CD4-positive, alpha-beta T cell treated with Interleukin-15 for 4 hours (primary cell): ENCODE measurements at regions not wholly inside any gene's neighbourhood (a gene's known extent, or its start where the extent isn't known, plus 50 kb on each side); places are given as distances from the start of the nearest gene placed in this dataset.
"Not testable (repeated sequence)": the region's sequence is repeated elsewhere in the genome, so short reads cannot be mapped to it uniquely, and the experiment has no call there.

ENCODE experiments used
- DNase-seq: peaks from one replicate; pipeline ENCODE4 v3.0.0-alpha.2; 2020; ENCODE audit warnings: low spot score

DNA sequence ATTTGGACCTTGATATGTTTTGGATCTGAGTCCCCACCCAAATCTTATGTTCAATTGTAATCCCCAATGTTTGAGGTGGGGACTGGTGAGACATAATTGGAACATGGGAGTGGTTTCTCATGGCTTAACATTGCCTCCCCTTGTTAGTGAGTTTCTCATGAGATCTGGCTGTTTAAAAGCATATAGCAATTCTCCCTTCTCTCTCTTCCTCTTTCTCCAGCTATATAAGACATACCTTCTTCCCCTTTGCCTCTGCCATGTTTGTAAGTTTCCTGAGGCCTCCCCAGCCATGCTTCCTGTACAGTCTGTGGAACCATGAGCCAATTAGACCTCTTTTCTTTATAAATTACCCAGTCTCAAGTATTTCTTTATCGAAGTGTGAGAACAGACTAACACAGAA, 692.4 kb downstream of the KCNT2 start:
- DNase-seq: no peak

DNA sequence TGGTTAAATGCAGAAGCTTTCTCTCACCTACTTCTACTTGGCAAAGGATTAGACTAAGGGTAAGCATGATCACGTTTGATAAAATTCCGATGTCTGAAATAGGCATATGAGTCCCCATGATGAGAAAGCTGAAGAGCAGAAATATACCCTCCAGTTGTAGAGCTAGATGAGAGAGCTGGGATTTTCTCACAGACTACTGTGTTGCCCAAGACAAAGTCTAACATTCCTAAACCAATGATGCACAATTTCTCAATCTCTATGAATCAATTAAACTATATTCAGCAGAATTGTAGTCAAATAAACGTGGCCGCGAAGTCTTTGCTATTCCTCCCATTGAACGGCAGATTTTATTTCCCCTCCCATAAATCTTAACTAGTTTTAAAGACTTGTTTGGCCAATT, 699.2 kb downstream of the KCNT2 start:
- DNase-seq: no peak

DNA sequence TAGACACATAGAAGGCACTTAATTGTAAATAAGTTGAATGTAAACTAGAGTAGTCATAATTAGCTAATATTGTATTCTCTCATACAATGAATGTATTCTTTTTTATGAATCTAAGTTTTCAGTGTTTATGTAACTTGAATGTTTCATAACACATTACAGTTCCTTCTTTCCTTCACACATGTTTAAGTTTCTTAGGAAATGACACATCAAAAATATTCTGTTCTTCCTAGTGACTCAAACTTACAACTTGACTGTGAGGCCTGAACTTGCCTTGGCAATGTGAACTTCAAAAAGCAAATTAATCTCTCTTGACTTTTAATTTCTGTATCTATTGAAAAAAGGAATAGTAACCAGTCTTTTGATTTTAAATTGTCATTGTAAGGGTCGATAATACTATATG, 700.1 kb downstream of the KCNT2 start:
- DNase-seq: no peak

DNA sequence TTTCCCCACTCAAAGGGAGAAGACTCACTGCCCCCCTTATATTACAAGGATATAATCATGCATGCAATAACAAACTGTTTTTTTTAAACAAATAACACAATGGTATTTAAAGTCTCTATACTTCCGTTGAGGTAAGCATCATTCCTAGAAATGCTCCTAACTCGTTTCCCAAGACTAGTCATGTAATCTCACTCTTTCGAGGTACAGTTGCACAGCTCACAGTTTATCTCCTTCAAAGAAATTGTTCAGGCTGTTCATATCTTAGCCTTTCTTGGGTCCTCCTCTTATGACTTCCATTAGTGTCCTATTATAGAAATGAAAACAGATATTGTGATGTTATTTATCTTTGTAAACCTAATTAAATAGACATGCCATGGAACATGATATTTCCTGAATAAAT, 705.0 kb downstream of the KCNT2 start:
- no peak for DNase-seq

DNA sequence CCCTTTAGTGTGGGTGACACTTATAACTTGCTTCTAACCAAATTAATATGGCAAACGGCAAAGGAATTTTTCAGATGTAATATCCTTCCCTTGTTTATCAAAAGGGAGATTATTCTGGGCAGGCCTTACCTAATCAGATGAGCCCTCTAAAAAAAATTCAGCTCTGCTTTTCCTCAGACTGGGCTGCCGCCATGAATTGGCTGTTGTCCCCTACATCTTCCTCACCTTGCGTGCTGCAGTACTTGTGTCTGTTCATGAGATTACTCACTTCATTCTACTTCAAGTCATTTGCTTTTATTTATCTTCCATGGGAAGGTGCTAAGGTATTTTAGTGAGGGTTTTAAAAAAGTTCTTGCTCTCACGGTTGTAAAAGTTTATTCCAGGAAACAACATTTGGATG, 705.5 kb downstream of the KCNT2 start:
- DNase-seq: no peak

DNA sequence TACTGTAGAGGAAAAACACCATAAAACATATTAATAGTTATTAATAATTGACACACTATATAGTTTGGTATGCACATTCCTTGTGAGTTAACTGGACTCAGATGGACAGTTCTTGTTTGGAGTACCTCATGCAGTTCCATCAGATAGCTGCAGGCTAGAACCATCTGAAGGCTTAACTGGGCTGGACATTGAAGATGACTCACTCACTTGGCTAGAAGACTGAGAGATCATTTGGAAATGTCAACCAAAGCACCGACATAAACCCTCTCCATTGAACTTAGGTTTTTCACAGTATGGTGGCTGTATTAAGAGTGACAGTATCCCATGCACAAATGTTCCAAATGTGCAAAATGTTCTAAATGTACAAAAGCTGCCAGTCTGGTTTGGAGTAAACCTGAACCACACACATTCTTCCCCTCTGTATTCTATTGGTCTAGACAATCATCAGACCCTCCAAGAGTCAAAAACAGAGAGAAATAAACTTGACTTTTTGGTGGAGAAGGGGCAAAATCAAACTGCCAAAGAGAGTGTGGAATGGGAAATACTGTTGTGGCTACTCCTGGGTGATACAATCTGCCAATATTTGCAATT, 708.4 kb downstream of the KCNT2 start:
- no peak for DNase-seq

DNA sequence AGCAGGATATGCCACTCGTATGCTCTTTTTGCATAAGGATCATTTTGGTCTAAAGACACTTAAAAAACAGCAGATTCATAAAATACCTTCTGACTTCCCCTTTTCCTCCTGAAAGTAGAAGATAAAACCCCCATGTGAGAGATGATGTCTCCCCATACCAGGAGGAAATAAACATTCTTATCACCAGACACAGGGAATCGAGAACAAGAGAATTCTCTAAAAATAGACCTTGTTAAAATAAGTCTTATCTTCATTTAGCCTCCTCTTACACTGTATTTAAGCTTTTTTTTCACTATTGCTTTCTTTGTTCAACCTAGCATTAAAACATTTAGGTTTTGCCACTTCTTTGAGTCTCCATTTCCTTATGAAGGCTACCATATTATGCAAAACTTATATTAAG, 709.3 kb downstream of the KCNT2 start:
- DNase-seq: no peak

DNA sequence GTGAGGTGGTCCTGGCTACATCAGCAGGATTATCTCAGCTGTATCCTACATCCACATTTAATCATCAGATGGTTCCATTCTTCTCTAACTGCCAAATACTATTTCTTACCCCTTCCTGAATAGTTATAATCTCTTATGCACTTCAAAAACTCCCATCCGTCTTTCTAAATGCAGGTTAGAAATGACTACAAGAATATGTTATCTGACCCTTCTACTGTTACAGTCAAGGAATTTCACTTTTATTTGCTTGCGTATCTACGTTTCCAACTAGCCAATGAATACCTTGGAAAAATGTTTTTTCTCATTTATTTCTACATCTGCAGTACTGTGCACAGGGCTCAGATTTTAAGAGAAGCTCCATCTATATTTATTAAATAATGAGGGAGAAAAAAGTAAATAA, 709.9 kb downstream of the KCNT2 start:
- no peak for DNase-seq

DNA sequence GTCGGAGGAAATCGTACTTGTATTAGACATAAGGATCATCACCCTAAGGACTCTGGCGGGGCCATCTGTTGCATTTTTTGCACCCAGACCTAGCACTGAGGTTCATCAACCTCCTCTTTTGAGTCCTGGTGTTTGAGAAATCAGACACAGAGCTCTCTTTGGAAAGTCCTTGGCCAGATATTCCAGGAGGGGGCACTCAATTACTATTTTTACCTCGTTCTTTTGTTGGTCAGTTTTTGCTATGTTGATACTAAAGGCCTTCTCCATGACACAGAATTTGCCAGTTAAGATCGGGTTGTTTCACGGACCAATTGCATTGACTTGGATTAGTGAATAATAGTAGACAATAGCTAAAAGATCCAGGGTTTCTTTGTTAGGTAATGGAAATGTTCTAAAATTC, 711.2 kb downstream of the KCNT2 start:
- no peak for DNase-seq

DNA sequence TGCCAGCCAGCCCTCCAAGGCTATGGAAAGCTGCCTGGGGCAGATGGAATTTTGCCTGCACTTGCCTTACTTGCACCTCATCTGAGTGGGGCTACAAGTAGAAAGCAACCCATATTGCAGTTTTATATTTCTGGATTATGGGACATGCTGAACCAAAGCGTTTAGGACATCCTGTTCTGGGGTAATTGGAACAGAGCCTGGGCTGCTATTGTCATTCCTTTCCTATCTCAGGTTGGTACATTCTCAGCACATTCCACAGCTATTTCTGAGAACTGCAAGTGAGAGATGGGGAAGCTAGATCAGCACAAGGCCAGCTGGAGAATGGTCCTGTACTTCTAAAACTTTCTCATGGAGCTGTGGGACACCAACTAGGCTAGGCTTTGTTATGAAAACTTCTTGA, 713.8 kb downstream of the KCNT2 start:
- DNase-seq: no peak

DNA sequence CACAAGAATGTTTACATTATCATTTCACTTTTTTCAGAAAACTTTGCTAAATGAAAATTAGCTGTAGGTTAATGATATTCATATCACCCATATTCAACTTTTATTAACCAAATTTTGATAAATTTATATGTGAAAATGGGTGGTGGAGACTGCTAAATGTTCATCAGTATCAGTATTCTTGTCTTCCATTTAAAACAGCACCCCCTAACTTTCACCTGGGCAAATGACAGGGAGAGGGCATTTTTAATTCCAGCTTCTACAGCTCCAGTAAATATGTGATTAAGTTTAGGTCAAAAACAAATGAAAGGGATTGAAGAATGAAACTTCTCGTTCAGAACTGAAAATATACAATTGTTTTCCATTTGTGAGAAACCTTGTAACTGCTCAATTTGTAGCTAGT, 722.2 kb downstream of the KCNT2 start:
- no peak for DNase-seq

DNA sequence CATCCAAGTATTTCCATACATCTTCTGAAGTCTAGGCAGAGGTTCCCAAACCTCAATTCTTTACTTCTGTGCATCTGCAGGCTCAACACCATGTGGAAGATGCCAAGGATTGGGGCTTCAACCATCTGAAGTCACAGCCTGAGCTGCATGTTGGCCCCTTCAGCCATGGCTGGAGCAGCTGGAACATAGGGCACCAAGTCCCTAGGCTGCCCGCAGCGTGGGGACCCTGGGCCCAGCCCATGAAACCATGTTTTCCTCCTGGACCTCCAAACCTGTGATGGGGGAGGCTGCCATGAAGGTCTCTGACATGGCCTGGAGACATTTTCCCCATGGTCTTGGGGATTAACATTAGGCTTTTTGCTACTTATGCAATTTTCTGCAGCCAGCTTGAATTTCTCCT, 729.8 kb downstream of the KCNT2 start:
- no peak for DNase-seq

DNA sequence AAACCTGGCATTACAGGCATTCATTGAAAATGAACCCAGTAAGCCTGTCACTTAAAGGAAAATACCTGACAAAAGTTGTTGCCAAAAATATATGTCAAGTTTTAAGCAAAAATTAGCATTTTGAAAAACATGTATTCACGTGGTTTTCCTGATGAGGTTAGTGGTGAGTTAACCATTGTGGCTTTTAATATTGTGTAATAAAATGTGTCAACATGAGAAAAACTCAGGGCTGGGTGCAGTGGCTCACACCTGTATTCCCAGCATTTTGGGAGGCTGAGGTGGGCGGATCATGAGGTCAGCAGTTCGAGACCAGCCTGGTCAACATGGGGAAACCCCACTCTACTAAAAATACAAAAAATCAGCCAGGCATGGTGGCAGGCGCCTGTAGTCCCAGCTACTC, 731.4 kb downstream of the KCNT2 start:
- DNase-seq: no peak

DNA sequence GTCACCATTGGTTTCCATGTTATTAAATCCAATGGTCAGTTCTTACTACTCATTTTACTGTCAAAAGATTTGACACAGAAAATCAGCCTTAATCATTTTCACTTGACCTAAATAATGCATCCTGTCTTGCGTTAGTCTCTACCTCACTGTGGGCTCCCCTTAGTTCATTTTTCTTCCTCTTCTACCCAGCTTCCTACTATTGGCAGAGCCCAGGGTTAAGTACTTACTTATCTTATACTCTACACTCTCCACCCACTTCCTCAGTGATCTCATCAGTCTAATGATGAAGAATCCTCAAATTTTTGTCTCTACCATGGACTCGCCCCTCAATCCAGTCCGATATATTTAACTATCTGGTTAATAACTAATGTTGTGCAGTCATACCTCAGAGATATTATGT, 735.9 kb downstream of the KCNT2 start:
- no peak for DNase-seq

DNA sequence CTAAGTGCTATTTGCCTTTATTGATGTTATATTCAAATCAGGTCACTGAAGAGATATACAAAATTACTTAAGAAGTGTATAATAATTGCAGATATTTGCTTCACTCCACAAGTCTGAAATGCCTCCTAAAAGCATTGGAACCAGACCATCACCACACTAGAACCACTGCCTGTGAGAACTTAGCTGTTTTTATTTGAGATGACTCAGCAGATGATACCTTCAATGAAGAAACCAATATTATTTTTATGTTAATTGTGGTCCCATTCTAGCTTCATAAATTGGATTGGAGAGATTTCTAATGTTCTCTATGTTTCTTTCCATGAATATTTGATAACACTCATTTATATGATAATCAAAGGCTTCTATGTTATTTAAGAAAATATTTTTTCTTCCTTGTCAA, 740.6 kb downstream of the KCNT2 start:
- DNase-seq: no peak

DNA sequence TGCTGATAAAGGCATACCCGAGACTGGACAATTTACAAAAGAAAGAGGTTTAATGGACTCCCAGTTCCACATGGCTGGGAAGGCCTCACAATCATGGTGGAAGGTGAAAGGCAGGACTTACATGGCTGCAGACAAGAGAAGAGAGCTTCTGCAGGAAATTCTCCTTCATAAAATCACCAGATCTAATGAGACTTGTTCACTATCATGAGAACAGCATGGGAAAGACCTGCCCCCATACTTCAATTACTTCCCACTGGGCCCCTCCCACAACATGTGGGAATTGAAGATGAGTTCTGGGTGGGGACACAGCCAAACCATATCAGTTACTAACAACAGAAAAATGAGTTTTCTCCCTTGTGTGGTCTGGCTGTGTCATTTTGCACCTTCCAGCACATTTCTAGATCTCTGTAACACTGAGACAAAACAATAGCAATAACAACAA, 741.4 kb downstream of the KCNT2 start:
- DNase-seq: no peak

DNA sequence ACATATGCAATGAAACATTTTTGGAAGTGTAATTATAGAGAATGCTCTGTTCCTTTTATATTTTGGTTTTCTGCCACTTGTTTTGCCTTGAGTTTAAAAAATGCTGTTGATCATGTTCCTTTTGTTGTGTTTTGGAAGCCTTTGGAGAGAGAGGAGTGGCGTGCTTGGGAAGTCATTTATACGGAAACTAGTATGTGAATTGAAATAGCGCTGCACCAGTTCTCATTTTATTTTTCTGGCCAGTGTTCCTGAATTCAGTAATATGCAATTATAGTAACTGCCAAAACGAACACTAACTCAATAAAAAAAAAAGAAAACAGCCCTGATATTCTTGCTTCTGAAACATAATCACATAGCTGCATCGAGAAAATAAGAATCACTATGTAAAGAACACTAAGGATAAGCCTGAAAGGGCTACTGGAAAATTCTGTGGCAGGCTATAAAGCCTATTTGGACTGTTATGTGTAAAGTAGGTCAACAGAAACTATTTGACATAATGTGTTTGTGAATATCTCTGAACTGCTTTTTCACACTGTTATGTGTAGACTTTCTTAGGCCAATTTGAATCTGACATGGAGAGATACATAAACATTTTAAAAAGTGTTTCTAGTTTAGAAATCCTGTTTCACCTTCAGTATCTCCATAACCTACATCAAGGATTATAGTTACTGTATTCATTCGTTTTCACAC, 742.0 kb downstream of the KCNT2 start:
- no peak for DNase-seq

DNA sequence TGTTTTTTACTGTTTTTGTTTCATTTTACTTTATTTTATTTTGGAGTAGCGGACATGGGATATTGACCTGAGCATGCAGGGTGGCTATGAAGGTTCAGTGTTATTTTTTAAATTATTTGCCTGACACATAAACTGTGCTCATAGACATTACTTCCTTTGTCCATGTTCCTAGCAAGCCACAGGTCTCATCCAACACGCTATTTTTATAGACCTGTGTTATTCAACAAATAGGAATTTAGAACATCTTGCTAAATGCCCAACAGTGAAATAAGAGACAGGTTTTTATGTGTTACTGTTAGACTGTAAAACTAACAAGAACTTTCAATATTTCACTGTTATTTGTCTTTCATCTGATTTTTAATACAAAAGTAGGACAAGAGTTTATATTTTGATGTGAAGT, 756.4 kb downstream of the KCNT2 start:
- DNase-seq: no peak

DNA sequence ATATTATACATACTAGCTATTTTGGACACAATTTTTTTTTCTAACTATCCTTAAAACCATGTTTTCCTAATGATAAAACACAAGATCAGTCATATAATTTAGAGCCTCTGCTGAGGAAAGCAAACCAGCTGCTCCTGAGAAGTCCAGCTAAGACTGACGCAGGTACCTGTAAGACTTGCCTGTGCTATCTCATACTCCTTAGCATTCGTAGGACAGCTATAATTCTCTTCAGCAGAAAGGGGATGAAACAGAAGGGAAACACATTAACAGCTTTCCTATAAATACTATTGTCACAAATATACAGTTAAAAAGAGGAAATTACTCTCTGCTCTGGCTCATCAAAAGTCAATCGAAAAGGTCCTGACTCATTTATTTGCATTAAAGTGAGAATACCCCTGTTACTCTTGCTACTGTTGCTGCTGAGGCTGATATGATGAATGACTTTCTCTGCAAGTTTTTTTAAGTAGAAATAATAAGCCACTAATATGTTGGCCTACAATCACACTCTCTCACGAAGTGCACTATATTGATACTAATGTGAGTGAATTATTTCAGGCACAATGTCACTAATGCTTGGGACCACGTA, 757.1 kb downstream of the KCNT2 start:
- DNase-seq: no peak

DNA sequence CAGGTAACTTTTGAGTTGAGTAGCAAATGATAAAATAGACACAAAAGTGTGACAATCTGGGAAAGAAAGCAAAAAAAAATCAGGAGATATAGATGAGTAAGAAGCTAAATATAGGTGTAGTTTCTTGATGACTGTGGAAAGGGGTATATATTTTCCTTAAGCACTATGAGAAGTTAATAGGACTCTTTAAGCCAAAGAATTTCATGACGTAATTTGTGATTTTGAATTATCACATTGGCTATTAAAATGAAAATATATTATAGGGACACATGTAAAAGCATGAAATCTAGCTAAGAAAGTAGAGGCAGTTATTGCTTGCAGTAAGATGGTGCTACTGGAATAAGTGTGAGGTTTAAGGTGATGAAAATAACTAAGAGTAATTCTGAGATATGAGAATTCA, 759.1 kb downstream of the KCNT2 start:
- DNase-seq: no peak

DNA sequence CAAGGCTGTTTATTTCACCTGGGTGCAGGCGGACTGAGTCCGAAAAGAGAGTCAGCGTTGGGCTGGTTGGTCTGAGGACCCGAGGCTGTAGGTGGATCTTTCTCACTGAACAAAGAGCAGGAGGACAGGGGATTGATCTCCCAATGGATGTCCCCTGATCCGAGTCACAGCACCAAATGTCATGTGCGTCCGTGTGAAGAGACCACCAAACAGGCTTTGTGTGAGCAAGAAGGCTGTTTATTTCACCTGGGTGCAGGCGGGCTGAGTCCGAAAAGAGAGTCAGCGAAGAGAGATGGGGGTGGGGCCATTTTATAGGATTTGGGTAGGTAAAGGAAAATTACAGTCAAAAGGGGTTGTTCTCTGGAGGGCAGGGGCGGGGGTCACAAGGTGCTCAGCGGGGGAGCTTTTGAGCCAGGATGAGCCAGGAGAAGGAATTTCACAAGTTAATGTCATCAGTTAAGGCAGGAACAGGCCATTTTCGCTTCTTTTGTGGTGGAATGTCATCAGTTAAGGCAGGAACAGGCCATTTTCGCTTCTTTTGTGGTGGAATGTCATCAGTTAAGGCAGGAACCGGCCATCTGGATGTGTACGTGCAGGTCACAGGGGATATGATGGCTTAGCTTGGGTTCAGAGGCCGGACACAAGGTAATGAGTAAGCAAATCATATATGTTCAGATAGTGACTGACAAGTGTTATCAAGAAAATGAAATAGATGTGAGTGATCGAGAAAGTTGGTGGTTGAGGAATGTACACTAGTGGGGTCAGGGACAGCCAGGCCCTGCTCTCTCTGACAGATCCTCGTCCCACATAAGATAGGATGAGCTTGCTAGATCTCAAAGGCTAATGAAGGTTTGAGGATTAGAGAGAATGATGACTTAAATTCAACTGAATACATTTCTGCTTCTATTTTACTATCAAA, 760.0 kb downstream of the KCNT2 start:
- not testable (repeated sequence) for DNase-seq

DNA sequence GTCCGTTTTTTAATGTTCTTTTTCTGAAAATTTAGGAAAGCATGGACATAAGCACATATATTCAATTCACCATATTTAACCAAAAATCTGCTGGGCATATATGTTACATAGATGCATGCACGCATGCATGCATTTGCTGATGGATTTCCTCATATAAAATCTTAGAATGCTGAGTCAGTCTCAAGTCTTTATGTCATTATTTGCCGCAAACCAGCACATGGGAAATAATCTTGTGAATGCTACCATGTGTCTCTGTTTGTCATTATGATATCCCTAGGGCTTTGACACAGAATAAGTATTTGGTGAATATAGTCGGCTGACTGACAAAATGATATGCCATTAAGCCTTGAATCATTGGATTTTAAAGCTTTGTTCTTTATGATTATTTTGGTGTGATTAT, 776.5 kb downstream of the KCNT2 start:
- DNase-seq: no peak

DNA sequence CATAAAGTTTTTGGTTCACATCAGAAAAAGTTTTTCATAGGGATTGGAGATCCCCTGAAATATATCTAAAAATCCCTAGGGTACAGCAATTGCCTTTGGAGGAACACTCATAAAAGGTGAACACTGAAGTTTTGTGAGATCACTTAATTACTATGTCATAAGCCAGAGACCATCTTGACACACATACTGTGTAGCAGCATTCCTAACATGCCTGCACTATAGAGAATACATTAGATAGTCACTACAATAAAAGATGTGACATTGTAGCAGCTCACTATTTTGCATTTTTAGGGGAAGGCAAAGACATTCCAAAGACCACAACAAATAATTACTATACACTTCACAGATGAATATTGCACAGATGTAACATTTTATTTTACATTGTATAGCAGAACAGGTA, 779.9 kb downstream of the KCNT2 start:
- no peak for DNase-seq
